Limb (tissue), 2 donors: ENCODE measurements at regions not wholly inside any gene's neighbourhood (a gene's known extent, or its start where the extent isn't known, plus 50 kb on each side); places are given as distances from the start of the nearest gene placed in this dataset.
"Not testable (repeated sequence)": the region's sequence is repeated elsewhere in the genome, so short reads cannot be mapped to it uniquely, and the experiment has no call there.

Experiments used
- DNase-seq, 2 donors: peaks; one replicate each; pipeline ENCODE4 v3.0.0-alpha.2; 2016; ENCODE audit errors: extremely low spot score in 2 of 2

GRCh38 chr10:125605167-125605566, 77.8 kb downstream of the TEX36 start:
- DNase-seq, result no peak

GRCh38 chr10:125602825-125603224, 80.1 kb downstream of the TEX36 start:
- DNase-seq, result no peak

- no peak for DNase-seq
These were observed 83.8 kb downstream of the TEX36 start for GRCh38 chr10:125599194-125599593.

GRCh38 chr10:125595911-125596310, 87.1 kb downstream of the TEX36 start:
- DNase-seq, result no peak

- DNase-seq, result no peak
These were observed 89.3 kb downstream of the TEX36 start for GRCh38 chr10:125593644-125594043.

GRCh38 chr10:125592897-125593296, 90.1 kb downstream of the TEX36 start:
- DNase-seq, result no peak

GRCh38 chr10:125591886-125592285, 91.1 kb downstream of the TEX36 start:
- no peak for DNase-seq

GRCh38 chr10:125588738-125589137, 94.2 kb downstream of the TEX36 start:
- not testable (repeated sequence) for DNase-seq

- no peak for DNase-seq
These were observed 98.0 kb downstream of the TEX36 start for GRCh38 chr10:125584954-125585353.

- DNase-seq, result no peak
These were observed 104.2 kb downstream of the TEX36 start for GRCh38 chr10:125578658-125579315.

GRCh38 chr10:125575843-125576242, 107.1 kb downstream of the TEX36 start:
- no peak for DNase-seq

GRCh38 chr10:125568156-125568555, 114.8 kb downstream of the TEX36 start:
- DNase-seq, result no peak

- DNase-seq, result no peak
These were observed 115.4 kb downstream of the TEX36 start for GRCh38 chr10:125567529-125567928.

- DNase-seq, result no peak
These were observed 117.9 kb downstream of the TEX36 start for GRCh38 chr10:125565046-125565445.

GRCh38 chr10:125564570-125564969, 118.4 kb downstream of the TEX36 start:
- DNase-seq, result no peak

GRCh38 chr10:125562737-125563136, 120.2 kb downstream of the TEX36 start:
- DNase-seq, result no peak

- DNase-seq, result no peak
These were observed 122.0 kb downstream of the TEX36 start for GRCh38 chr10:125560947-125561346.

- DNase-seq, result no peak
These were observed 123.8 kb downstream of the TEX36 start for GRCh38 chr10:125559210-125559609.

GRCh38 chr10:125557801-125558505, 125.0 kb downstream of the TEX36 start:
- DNase-seq, result peak in 1 of 2 donors; percentile 51

GRCh38 chr10:125557311-125557710, 125.7 kb downstream of the TEX36 start:
- no peak for DNase-seq

- no peak for DNase-seq
These were observed 126.1 kb downstream of the TEX36 start for GRCh38 chr10:125556882-125557281.

- DNase-seq, result no peak
These were observed 127.2 kb downstream of the TEX36 start for GRCh38 chr10:125555743-125556142.

GRCh38 chr10:125555267-125555666, 127.7 kb downstream of the TEX36 start:
- no peak for DNase-seq
